ENCODE measurements at regions not wholly inside any gene's neighbourhood (a gene's known extent, or its start where the extent isn't known, plus 50 kb on each side); places are given as distances from the start of the nearest gene placed in this dataset.
"Not testable (repeated sequence)": the region's sequence is repeated elsewhere in the genome, so short reads cannot be mapped to it uniquely, and the experiment has no call there.

- no peak overlapping the region for H3K27ac ChIP-seq (ENCODE audit: low read depth, low read length)
- H3K9me3 ChIP-seq (ENCODE audit: control insufficient read depth, insufficient read depth, low read depth, low read length): peaks cover 12% of the 10 kb centered on the region
- no peak overlapping the region for H3K9ac ChIP-seq (ENCODE audit: low read length)
- H3K4me3 ChIP-seq (ENCODE audit: low read depth, low read length): no peak overlapping the region
- no peaks in the 10 kb centered on the region for H3K27me3 ChIP-seq (ENCODE audit: control insufficient read depth, insufficient read depth, low read length)
- no peaks in the 10 kb centered on the region for H3K36me3 ChIP-seq (ENCODE audit: control insufficient read depth, insufficient read depth, low read length)
- H3K4me1 ChIP-seq (ENCODE audit: control insufficient read depth, insufficient read depth, low read length): peaks cover 10% of the 10 kb centered on the region
Observed at GRCh38 chr15:100770661-100771584, 108.7 kb upstream of the ALDH1A3 start.

- Histone ChIP-seq H3K4me3 (ENCODE audit: low read depth, low read length) (no peak overlapping the region), H3K27ac (ENCODE audit: low read depth, low read length) (no peak overlapping the region), H3K9me3 (ENCODE audit: control insufficient read depth, insufficient read depth, low read depth, low read length) (peaks cover 16% of the 10 kb centered on the region), H3K36me3 (ENCODE audit: control insufficient read depth, insufficient read depth, low read length) (no peaks in the 10 kb centered on the region), H3K9ac (ENCODE audit: low read length) (no peak overlapping the region), H3K27me3 (ENCODE audit: control insufficient read depth, insufficient read depth, low read length) (no peaks in the 10 kb centered on the region), H3K4me1 (ENCODE audit: control insufficient read depth, insufficient read depth, low read length) (peaks cover 3% of the 10 kb centered on the region)
Observed at GRCh38 chr15:100771746-100772145, 107.9 kb upstream of the ALDH1A3 start.

DNA sequence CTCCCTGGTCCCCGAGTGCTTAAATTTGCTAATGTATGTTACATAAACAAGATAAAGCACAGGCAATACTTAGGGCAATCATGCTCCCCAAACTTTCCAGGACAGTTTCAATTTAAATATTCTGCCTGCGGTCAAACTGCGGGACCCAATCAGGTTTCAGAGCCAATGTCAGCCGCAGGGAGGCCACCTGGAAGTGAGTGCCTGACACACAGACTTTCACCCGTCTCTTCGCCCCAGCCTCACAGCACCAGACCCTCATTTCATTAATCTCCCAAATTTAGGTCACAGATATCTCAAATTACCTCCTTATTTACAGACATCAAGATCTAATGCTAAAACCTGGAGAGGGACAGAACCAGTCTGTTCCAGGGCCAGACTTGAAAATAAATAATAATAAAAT, 107.2 kb upstream of the ALDH1A3 start:
- Histone ChIP-seq H3K27me3 (ENCODE audit: control insufficient read depth, insufficient read depth, low read length) (no peaks in the 10 kb centered on the region), H3K9me3 (ENCODE audit: control insufficient read depth, insufficient read depth, low read depth, low read length) (peaks cover 16% of the 10 kb centered on the region), H3K4me1 (ENCODE audit: control insufficient read depth, insufficient read depth, low read length) (peaks cover 3% of the 10 kb centered on the region; the same call in 1 of the 2 replicates), H3K4me3 (ENCODE audit: low read depth, low read length) (no peak overlapping the region), H3K27ac (ENCODE audit: low read depth, low read length) (no peak overlapping the region), H3K9ac (ENCODE audit: low read length) (no peak overlapping the region), H3K36me3 (ENCODE audit: control insufficient read depth, insufficient read depth, low read length) (no peaks in the 10 kb centered on the region)

DNA sequence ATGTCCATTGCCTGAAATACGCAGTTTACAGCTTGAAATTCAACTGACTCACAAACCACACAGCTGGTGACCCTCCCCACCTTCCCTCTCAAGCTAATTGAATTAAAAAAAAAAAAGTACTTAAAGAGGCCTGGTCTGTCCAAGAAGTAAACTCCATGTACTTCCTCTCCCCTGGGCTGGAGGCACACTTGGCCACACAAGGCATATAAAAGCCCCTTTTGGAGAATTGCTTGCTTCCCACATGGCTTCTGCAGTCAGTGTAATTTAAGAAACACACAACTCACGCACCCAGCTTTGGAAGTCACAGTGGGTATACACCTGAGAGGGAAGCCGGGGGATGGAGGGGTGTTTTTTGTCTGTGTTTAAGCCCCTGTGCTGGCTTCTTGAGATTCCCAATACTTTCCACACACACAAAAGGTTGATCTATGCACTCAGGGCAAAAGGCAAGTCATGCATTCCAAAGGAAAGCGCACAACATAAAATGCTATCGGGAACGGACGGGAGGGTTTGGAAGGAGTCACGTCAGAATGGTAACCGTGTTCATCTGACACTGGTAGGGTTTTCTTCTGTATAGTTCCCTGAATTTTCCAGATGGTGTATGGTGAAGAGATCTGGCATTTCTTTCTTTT, 106.6 kb upstream of the ALDH1A3 start:
- Histone ChIP-seq H3K4me3 (ENCODE audit: low read depth, low read length) (no peak overlapping the region), H3K27ac (ENCODE audit: low read depth, low read length) (no peak overlapping the region), H3K27me3 (ENCODE audit: control insufficient read depth, insufficient read depth, low read length) (no peaks in the 10 kb centered on the region), H3K9me3 (ENCODE audit: control insufficient read depth, insufficient read depth, low read depth, low read length) (peaks cover 16% of the 10 kb centered on the region), H3K9ac (ENCODE audit: low read length) (no peak overlapping the region), H3K4me1 (ENCODE audit: control insufficient read depth, insufficient read depth, low read length) (peaks cover 3% of the 10 kb centered on the region; the same call in 1 of the 2 replicates), H3K36me3 (ENCODE audit: control insufficient read depth, insufficient read depth, low read length) (no peaks in the 10 kb centered on the region)

DNA sequence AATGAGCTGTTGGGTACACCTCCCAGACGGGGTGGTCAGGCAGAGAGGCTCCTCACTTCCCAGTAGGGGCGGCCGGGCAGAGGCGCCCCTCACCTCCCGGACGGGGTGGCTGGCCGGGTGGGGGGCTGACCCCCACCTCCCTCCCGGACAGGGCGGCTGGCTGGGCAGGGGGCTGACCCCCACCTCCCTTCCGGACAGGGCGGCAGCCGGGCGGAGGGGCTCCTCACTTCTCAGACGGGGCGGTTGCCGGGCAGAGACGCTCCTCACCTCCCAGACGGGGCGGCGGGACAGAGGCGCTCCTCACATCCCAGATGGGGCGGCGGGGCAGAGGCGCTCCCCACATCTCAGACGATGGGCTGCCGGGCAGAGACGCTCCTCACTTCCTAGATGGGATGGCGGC, 105.6 kb upstream of the ALDH1A3 start:
- H3K4me1 ChIP-seq (ENCODE audit: control insufficient read depth, insufficient read depth, low read length): not testable (repeated sequence)

GRCh38 chr15:100775581-100776185, 103.9 kb upstream of the ALDH1A3 start:
- Histone ChIP-seq H3K36me3 (ENCODE audit: control insufficient read depth, insufficient read depth, low read length) (no peaks in the 10 kb centered on the region), H3K4me3 (ENCODE audit: low read depth, low read length) (no peak overlapping the region), H3K9ac (ENCODE audit: low read length) (no peak overlapping the region), H3K27ac (ENCODE audit: low read depth, low read length) (no peak overlapping the region), H3K9me3 (ENCODE audit: control insufficient read depth, insufficient read depth, low read depth, low read length) (peaks cover 16% of the 10 kb centered on the region), H3K4me1 (ENCODE audit: control insufficient read depth, insufficient read depth, low read length) (peaks cover 3% of the 10 kb centered on the region; the same call in 1 of the 2 replicates), H3K27me3 (ENCODE audit: control insufficient read depth, insufficient read depth, low read length) (no peaks in the 10 kb centered on the region)

More for the DNA sequence above, 105.6 kb upstream of the ALDH1A3 start:
- not testable (repeated sequence) for H3K4me3 ChIP-seq (ENCODE audit: low read depth, low read length); H3K27me3 ChIP-seq (ENCODE audit: control insufficient read depth, insufficient read depth, low read length); H3K9ac ChIP-seq (ENCODE audit: low read length); H3K36me3 ChIP-seq (ENCODE audit: control insufficient read depth, insufficient read depth, low read length); H3K27ac ChIP-seq (ENCODE audit: low read depth, low read length)
- H3K9me3 ChIP-seq (ENCODE audit: control insufficient read depth, insufficient read depth, low read depth, low read length): peaks cover 16% of the 10 kb centered on the region

DNA sequence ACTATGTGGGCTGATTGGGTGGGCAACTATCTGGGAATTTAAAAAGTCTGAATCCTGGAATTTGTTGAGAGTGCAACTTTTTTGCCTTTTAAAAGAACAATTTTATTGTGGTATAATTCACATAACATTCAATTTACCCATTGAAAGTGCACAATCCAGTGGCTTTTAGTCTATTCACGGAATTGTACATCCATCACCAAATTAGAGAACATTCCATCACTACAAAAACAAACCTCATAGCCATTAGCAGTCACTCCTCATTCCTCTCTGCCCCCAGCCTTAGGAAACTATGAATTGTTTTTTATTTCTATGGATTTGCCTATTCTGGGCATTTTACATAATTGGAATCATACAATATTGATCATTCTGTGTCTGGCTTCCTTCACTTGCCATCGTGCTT, 101.8 kb upstream of the ALDH1A3 start:
- H3K4me1 ChIP-seq (ENCODE audit: control insufficient read depth, insufficient read depth, low read length): peaks cover 7% of the 10 kb centered on the region; the same call in 1 of the 2 replicates
- no peak overlapping the region for H3K27ac ChIP-seq (ENCODE audit: low read depth, low read length)
- no peaks in the 10 kb centered on the region for H3K27me3 ChIP-seq (ENCODE audit: control insufficient read depth, insufficient read depth, low read length)
- no peaks in the 10 kb centered on the region for H3K36me3 ChIP-seq (ENCODE audit: control insufficient read depth, insufficient read depth, low read length)
- H3K4me3 ChIP-seq (ENCODE audit: low read depth, low read length): no peak overlapping the region
- H3K9me3 ChIP-seq (ENCODE audit: control insufficient read depth, insufficient read depth, low read depth, low read length): peaks cover 16% of the 10 kb centered on the region
- no peak overlapping the region for H3K9ac ChIP-seq (ENCODE audit: low read length)

DNA sequence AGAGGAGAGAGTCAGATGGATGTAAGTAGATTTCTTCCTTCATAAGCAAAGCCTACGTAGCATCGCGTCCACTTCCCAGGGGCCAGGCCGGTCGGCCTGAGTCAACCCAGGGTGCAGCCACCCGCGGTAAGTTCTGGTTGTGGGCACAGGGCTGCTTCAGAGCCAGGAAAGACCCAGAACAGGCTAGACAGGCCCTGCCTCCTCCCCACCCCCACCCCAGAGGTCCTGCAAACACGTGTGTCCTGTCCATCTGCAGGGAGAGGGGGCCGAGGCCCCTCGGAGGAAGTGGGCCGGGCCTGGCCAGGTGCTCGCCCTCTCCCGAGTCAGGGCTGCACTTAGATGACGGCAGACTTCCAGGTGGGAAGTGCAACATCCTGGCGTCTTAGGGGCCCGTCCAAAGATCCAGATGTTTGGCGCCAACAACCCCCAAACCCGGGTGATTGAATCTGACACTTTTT, 100.8 kb upstream of the ALDH1A3 start:
- Histone ChIP-seq H3K4me1 (ENCODE audit: control insufficient read depth, insufficient read depth, low read length) (peaks cover 7% of the 10 kb centered on the region; the same call in 1 of the 2 replicates), H3K36me3 (ENCODE audit: control insufficient read depth, insufficient read depth, low read length) (no peaks in the 10 kb centered on the region)

DNA sequence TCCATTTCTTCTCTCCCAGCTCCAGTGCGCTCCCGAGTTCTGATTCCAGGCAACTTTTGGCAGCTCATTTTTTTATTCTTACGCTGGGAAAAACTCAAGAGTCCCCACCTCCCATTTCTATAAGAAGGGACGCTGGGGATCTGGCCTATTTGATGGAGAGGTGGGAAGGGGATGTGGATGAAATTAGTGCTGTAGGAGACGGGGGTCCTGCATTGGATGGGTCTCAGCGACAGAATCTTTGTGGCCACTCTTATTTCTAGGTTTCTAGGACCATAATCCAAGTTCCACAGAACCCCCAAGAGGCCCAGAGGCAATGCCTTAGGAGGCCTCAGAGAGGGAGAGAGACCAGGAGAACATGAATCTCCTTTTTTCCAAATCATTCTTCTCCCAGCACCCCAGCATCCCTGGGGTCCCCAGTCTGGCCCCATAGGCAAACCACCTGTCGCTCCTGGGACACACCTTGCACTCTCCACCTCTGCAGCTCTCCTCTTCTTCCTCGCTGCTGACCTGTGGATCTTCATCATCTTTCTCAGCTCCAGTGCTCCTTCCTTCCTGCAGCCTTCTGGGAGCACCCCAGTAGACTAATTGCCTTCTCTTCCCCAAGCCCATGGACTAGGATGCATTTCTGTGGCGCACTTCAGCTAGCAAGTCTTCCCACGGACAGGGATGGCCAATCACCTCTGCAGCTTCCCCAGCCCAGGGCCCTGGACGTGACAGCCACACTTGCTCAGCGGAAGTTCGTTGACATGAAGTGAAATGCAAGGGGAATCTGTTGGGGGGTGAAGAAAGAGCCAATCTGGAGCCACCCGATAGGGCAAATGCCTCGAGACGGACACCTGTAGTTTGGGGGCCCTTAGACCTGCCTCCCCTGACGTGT, 100.1 kb upstream of the ALDH1A3 start:
- Histone ChIP-seq H3K36me3 (ENCODE audit: control insufficient read depth, insufficient read depth, low read length) (no peaks in the 10 kb centered on the region), H3K4me3 (ENCODE audit: low read depth, low read length) (no peak overlapping the region), H3K27me3 (ENCODE audit: control insufficient read depth, insufficient read depth, low read length) (no peaks in the 10 kb centered on the region), H3K9ac (ENCODE audit: low read length) (no peak overlapping the region), H3K27ac (ENCODE audit: low read depth, low read length) (no peak overlapping the region), H3K4me1 (ENCODE audit: control insufficient read depth, insufficient read depth, low read length) (peaks cover 7% of the 10 kb centered on the region; the same call in 1 of the 2 replicates), H3K9me3 (ENCODE audit: control insufficient read depth, insufficient read depth, low read depth, low read length) (peaks cover 16% of the 10 kb centered on the region)

More for the DNA sequence above, 100.8 kb upstream of the ALDH1A3 start:
- Histone ChIP-seq H3K4me3 (ENCODE audit: low read depth, low read length) (no peak overlapping the region), H3K27ac (ENCODE audit: low read depth, low read length) (no peak overlapping the region), H3K9ac (ENCODE audit: low read length) (no peak overlapping the region), H3K27me3 (ENCODE audit: control insufficient read depth, insufficient read depth, low read length) (no peaks in the 10 kb centered on the region), H3K9me3 (ENCODE audit: control insufficient read depth, insufficient read depth, low read depth, low read length) (peaks cover 16% of the 10 kb centered on the region)

- Histone ChIP-seq H3K4me3 (ENCODE audit: low read depth, low read length) (no peak overlapping the region), H3K27me3 (ENCODE audit: control insufficient read depth, insufficient read depth, low read length) (no peaks in the 10 kb centered on the region), H3K9ac (ENCODE audit: low read length) (no peak overlapping the region), H3K4me1 (ENCODE audit: control insufficient read depth, insufficient read depth, low read length) (peaks cover 7% of the 10 kb centered on the region; the same call in 1 of the 2 replicates), H3K36me3 (ENCODE audit: control insufficient read depth, insufficient read depth, low read length) (no peaks in the 10 kb centered on the region), H3K9me3 (ENCODE audit: control insufficient read depth, insufficient read depth, low read depth, low read length) (peaks cover 10% of the 10 kb centered on the region), H3K27ac (ENCODE audit: low read depth, low read length) (no peak overlapping the region)
Observed at GRCh38 chr15:100780208-100780800, 99.3 kb upstream of the ALDH1A3 start.

All from HUES6 (cell line).